ENCODE measurements at regions not wholly inside any gene's neighbourhood (a gene's known extent, or its start where the extent isn't known, plus 50 kb on each side); places are given as distances from the start of the nearest gene placed in this dataset.

- TF ChIP-seq EZH2phosphoT487 (IDR thresholded peaks at IDR 0.05; ENCODE audit: low read depth) (no peak), CTCF (IDR thresholded peaks at IDR 0.05; ENCODE audit: low read depth, low read length) (no peak)
Observed at GRCh38 chr9:3675946-3676345, 150.1 kb upstream of the RFX3 start.
